Heart left ventricle (tissue), 16 donors: ENCODE measurements at regions not wholly inside any gene's neighbourhood (a gene's known extent, or its start where the extent isn't known, plus 50 kb on each side); places are given as distances from the start of the nearest gene placed in this dataset.

Experiments used
- ATAC-seq, 4 donors: fragments of 200-7000 bp; cut with Tn5 transposase; one replicate each; pipeline ENCODE4 v1.9.1; 2020 to 2022; ENCODE audit warnings: moderate library complexity in 4 of 4, mild to moderate bottlenecking in 3 of 4, moderate number of reproducible peaks in 1 of 4
- DNase-seq, 5 donors: peaks; one replicate each; pipeline ENCODE4 v3.0.0-alpha.2; 2020
- H3K27ac ChIP-seq, 12 donors: fragments of 200-600 bp; sonication (generic) in 4 of 12; one replicate each; pipeline versions ENCODE4 v1.5.0 to v1.8.0; 2016 to 2022; ENCODE audit warnings: mild to moderate bottlenecking in 2 of 12
- H3K27me3 ChIP-seq, 9 donors: fragments of 200-600 bp; sonication (generic) in 2 of 9; one replicate each; pipeline versions ENCODE4 v1.5.1 to v1.8.0; 2016 to 2022; ENCODE audit warnings: mild to moderate bottlenecking in 3 of 9
- H3K36me3 ChIP-seq, 9 donors: fragments of 200-600 bp; sonication (generic) in 2 of 9; one replicate each; pipeline versions ENCODE4 v1.5.0 to v1.8.0; 2018 to 2022; ENCODE audit warnings: mild to moderate bottlenecking in 2 of 9
- H3K4me1 ChIP-seq, 12 donors: fragments of 200-600 bp; sonication (generic) in 4 of 12; one replicate each; pipeline versions ENCODE4 v1.5.0 to v1.8.0; 2016 to 2022; ENCODE audit warnings: mild to moderate bottlenecking in 3 of 12
- H3K4me3 ChIP-seq, 12 donors: fragments of 200-600 bp; sonication (generic) in 4 of 12; one replicate each; pipeline versions ENCODE4 v1.5.0 to v1.8.0; 2017 to 2022; ENCODE audit warnings: mild to moderate bottlenecking in 9 of 12, moderate library complexity in 4 of 12
- H3K9me3 ChIP-seq, 12 donors: fragments of 200-600 bp; sonication (generic) in 4 of 12; one replicate each; pipeline versions ENCODE4 v1.5.0 to v1.8.0; 2016 to 2022; ENCODE audit warnings: mild to moderate bottlenecking in 1 of 12
- POLR2A ChIP-seq, 2 donors: fragments of 450-650 bp; IDR thresholded peaks; one replicate each; pipeline ENCODE4 v1.6.1; 2017; ENCODE audit warnings: antibody characterized with exemption in 2 of 2, mild to moderate bottlenecking in 2 of 2, moderate library complexity in 2 of 2
- WGBS, 4 donors: extraction: QIAGEN DNeasy Blood & Tissue Kit in 2 of 4; methylation state at CpG; one replicate each; pipeline versions ENCODE4 v1.1.5 to v1.1.7; 2013 to 2018; 5-methylcytosine and 5-hydroxymethylcytosine counted together
- intact Hi-C, 10 donors: fragments of 100-400 bp; cut with DNase I; formaldehyde crosslinking; loops; one replicate each; pipeline versions ENCODE4 v1.11.1 to v1.14.2; 2022
- TF ChIP-seq, protein P1 (sequence below), 12 donors: fragments of 200-600 bp; sonication (generic) in 4 of 12; IDR thresholded peaks; one replicate each; pipeline versions ENCODE4 v1.5.0 to v1.8.0; 2018 to 2022; ENCODE audit warnings: antibody characterized with exemption in 12 of 12, mild to moderate bottlenecking in 5 of 12
- donor health status: ischemic (EF 13 %, LVEDD 7.1; RV severe dilation, severe dysfunction).
- donor health status: healthy with polysubstance abuse.
- donor health status: DM: no; HTN: yes; CAD: no.
- donor health status: DM: no; HTN: no; CAD: no.
- donor health status: ischemic (EF 25% LVEDD 6.9; RV normal size, moderate dysfunction).
- donor health status: ischemic (EF 25% LVEDD 5.7; RV mildly dilated, moderate dysfunction).
- donor health status: healthy.
- donor health status: DM: yes; HTN: yes; CAD: no.
- donor health status: ischemic (EF 35%, LVEDD 5.7; RV mildly dilated, moderate dysfunction).
- donor health status: nonischemic (EF 11% LVEDD 7.7; RV severe dilation, severe dysfunction).
- donor health status: DM: yes; HTN: yes; CAD: no.
- donor health status: PGD.
- donor health status: ischemic (EF 29% LVEDD 5.4; RV normal size, mild dysfunction).
- donor health status: nonischemic (EF 23%, LVEDD 6.1; RV moderate dilation, normal function).

DNA sequence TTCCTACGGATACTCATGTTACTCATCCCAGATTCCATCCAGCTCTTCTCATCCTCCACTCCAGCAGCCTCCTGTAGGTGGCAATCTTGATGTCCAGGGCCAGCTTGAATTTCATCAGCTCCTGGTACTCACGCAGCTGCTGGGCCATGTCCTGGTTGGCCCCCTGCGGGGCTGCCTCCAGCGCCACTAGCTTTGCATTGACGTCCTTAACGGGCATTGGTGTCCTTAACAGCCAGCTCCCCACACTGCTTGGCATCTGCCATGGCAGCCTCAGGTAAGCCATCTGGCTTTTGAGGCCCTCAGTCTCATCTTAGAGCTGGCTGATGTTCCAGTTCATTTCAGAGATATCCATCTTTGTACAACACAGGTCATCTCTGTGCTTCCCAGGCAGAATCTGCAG is 223.7 kb downstream of the FGF13 start:
- Histone ChIP-seq H3K4me3 (no peak overlapping the region), H3K27ac (no peak overlapping the region), H3K4me1 (no peaks in the 10 kb centered on the region), H3K36me3 (no peaks in the 10 kb centered on the region), H3K27me3 (no peaks in the 10 kb centered on the region), H3K9me3 (no peaks in the 10 kb centered on the region)
- ATAC-seq (no peak), DNase-seq (no peak)
- 66 to 83% (median 80%) methylated on average over 6 of the region's 6 CpGs for WGBS, 4 donors
- TF ChIP-seq, protein P1, sequence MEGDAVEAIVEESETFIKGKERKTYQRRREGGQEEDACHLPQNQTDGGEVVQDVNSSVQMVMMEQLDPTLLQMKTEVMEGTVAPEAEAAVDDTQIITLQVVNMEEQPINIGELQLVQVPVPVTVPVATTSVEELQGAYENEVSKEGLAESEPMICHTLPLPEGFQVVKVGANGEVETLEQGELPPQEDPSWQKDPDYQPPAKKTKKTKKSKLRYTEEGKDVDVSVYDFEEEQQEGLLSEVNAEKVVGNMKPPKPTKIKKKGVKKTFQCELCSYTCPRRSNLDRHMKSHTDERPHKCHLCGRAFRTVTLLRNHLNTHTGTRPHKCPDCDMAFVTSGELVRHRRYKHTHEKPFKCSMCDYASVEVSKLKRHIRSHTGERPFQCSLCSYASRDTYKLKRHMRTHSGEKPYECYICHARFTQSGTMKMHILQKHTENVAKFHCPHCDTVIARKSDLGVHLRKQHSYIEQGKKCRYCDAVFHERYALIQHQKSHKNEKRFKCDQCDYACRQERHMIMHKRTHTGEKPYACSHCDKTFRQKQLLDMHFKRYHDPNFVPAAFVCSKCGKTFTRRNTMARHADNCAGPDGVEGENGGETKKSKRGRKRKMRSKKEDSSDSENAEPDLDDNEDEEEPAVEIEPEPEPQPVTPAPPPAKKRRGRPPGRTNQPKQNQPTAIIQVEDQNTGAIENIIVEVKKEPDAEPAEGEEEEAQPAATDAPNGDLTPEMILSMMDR (IDR thresholded peaks at IDR 0.05) = no peak
- no peak for TF ChIP-seq POLR2A (IDR thresholded peaks at IDR 0.05)
- intact Hi-C loops = no loop called here

- Histone ChIP-seq H3K4me1 (no peaks in the 10 kb centered on the region), H3K27ac (no peak overlapping the region), H3K36me3 (no peaks in the 10 kb centered on the region), H3K4me3 (no peak overlapping the region), H3K27me3 (peaks cover 0 to 5% (median 0%) of the 10 kb centered on the region in 9 donors), H3K9me3 (no peaks in the 10 kb centered on the region)
- TF ChIP-seq, protein P1 (IDR thresholded peaks at IDR 0.05) = no peak
- TF ChIP-seq POLR2A (IDR thresholded peaks at IDR 0.05) = no peak
- DNase-seq (no peak), ATAC-seq (no peak)
- WGBS, 4 donors = 12 to 24% (median 18%) methylated on average over 1 of the region's 1 CpG
- intact Hi-C loops = no loop called here
These were observed 225.8 kb downstream of the FGF13 start for GRCh38 chrX:138485767-138486166.

DNA sequence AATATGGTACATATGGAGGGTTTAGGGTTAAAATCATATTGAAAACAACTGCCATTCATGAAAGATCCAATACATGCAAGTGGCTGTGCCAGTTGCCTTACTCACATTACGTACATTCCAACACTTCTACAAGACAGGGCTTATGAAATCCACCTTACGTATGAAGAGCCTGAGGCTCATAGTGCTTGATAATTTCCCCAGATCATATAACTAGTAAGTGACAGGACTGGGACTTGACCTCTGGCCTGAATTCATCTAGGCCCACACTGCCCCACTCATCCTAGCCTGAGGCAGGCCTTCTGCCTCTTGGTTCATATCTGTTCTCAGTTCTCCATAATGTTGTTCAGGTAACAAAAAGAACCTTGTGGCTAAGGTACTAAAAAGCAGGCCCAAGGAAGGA is 226.3 kb downstream of the FGF13 start:
- Histone ChIP-seq H3K9me3 (no peaks in the 10 kb centered on the region), H3K4me1 (no peaks in the 10 kb centered on the region), H3K4me3 (no peak overlapping the region), H3K27ac (no peak overlapping the region), H3K36me3 (no peaks in the 10 kb centered on the region), H3K27me3 (peaks cover 0 to 5% (median 0%) of the 10 kb centered on the region in 9 donors)
- intact Hi-C loops = no loop called here
- WGBS, 4 donors = 89 to 94% (median 90%) methylated on average over 2 of the region's 2 CpGs
- TF ChIP-seq POLR2A (IDR thresholded peaks at IDR 0.05) = no peak
- TF ChIP-seq, protein P1 (IDR thresholded peaks at IDR 0.05) = no peak
- DNase-seq (no peak), ATAC-seq (no peak)

DNA sequence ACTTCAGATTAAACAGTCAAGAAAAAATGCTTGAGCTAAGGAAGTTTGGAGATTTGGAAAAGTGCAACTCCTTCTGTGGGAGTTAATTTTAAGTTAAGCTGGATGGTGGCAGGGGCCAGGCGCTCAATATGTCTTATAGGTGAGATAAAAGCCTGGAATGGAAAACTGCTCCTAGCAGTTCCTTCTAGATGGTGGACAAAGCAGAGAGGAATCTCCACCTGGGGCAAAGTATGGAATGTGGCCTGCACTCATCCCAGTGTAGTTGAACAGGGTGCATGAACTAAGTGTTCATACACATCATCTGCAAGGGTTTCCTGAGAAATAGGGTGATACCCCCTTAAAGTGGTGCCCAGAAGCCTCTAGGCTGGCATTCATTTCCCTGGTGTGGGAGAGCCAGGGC is 227.1 kb downstream of the FGF13 start:
- TF ChIP-seq, protein P1 (IDR thresholded peaks at IDR 0.05) = no peak
- no peak for TF ChIP-seq POLR2A (IDR thresholded peaks at IDR 0.05)
- Histone ChIP-seq H3K9me3 (no peaks in the 10 kb centered on the region), H3K4me3 (no peak overlapping the region), H3K4me1 (no peaks in the 10 kb centered on the region), H3K36me3 (no peaks in the 10 kb centered on the region), H3K27me3 (peaks cover 0 to 5% (median 0%) of the 10 kb centered on the region in 9 donors), H3K27ac (no peak overlapping the region)
- intact Hi-C loops = no loop called here
- ATAC-seq (no peak), DNase-seq (no peak)
- WGBS, 4 donors = 58 to 81% (median 74%) methylated on average over 1 of the region's 1 CpG
